C4-2B (cell line): ENCODE measurements at regions not wholly inside any gene's neighbourhood (a gene's known extent, or its start where the extent isn't known, plus 50 kb on each side); places are given as distances from the start of the nearest gene placed in this dataset.

ENCODE experiments used
- CTCF ChIP-seq: fragments of 450-650 bp; conservative IDR thresholded peaks from 2 replicates; pipeline ENCODE4 v1.5.1; 2017; ENCODE audit warnings: mild to moderate bottlenecking
- ZFX ChIP-seq: fragments of 450-650 bp; IDR thresholded peaks from 2 replicates; pipeline ENCODE4 v1.6.1; 2017

- TF ChIP-seq CTCF (no peak), ZFX (no peak)
Observed at GRCh38 chr4:164428561-164428960, 325.4 kb upstream of the SMIM31 start.
